Mesendoderm (in vitro differentiated cells): ENCODE measurements at regions not wholly inside any gene's neighbourhood (a gene's known extent, or its start where the extent isn't known, plus 50 kb on each side); places are given as distances from the start of the nearest gene placed in this dataset.

Source experiments
- DNase-seq: peaks from one replicate; pipeline ENCODE4 v3.0.0; 2013
- H2AK5ac ChIP-seq: 2 replicates; pipeline ENCODE4 v1.6.1; 2013; ENCODE audit warnings: low read length, inconsistent platforms
- H2BK120ac ChIP-seq: 2 replicates; pipeline ENCODE4 v1.6.1; 2013; ENCODE audit warnings: low read depth, mild to moderate bottlenecking, low read length, moderate library complexity, mixed read lengths
- H2BK15ac ChIP-seq: replicated peaks from 2 replicates; pipeline ENCODE4 v1.6.1; 2013; ENCODE audit warnings: low read depth, mild to moderate bottlenecking, moderate library complexity
- H2BK5ac ChIP-seq: 2 replicates; pipeline ENCODE4 v1.6.1; 2013; ENCODE audit warnings: low read length, inconsistent platforms
- H3K18ac ChIP-seq: 2 replicates; pipeline ENCODE4 v1.6.1; 2013; ENCODE audit warnings: mild to moderate bottlenecking, low read length, mixed read lengths
- H3K23ac ChIP-seq: one replicate; pipeline ENCODE4 v1.6.1; 2013; ENCODE audit warnings: low read length
- H3K27ac ChIP-seq: 2 replicates; pipeline ENCODE4 v1.5.1; 2013; ENCODE audit warnings: low read depth, mild to moderate bottlenecking, inconsistent platforms, low read length, moderate library complexity
- H3K27me3 ChIP-seq: 2 replicates; pipeline ENCODE4 v1.6.1; 2013; ENCODE audit warnings: low read length, control low read depth, mild to moderate bottlenecking, inconsistent platforms; ENCODE audit not compliant: insufficient read depth, poor library complexity
- H3K36me3 ChIP-seq: 2 replicates; pipeline ENCODE4 v1.6.1; 2013; ENCODE audit warnings: low read length, inconsistent platforms; ENCODE audit not compliant: control insufficient read depth, insufficient read depth
- H3K4ac ChIP-seq: one replicate; pipeline ENCODE4 v1.6.1; 2013; ENCODE audit warnings: low read depth, mild to moderate bottlenecking, low read length, moderate library complexity
- H3K4me1 ChIP-seq: 2 replicates; pipeline ENCODE4 v1.6.1; 2013; ENCODE audit warnings: low read depth, low read length, inconsistent platforms; ENCODE audit not compliant: control insufficient read depth
- H3K4me2 ChIP-seq: 2 replicates; pipeline ENCODE4 v1.6.1; 2013; ENCODE audit warnings: low read length
- H3K4me3 ChIP-seq: 2 replicates; pipeline ENCODE4 v1.5.1; 2013; ENCODE audit warnings: mild to moderate bottlenecking, low read length
- H3K56ac ChIP-seq: one replicate; pipeline ENCODE4 v1.6.1; 2013; ENCODE audit warnings: low read length
- H3K79me1 ChIP-seq: 2 replicates; pipeline ENCODE4 v1.6.1; 2013; ENCODE audit warnings: low read length, inconsistent platforms
- H3K79me2 ChIP-seq: 2 replicates; pipeline ENCODE4 v1.6.1; 2013; ENCODE audit warnings: mild to moderate bottlenecking, low read length; ENCODE audit not compliant: control insufficient read depth, insufficient read depth
- H3K9ac ChIP-seq: 2 replicates; pipeline ENCODE4 v1.6.1; 2013; ENCODE audit warnings: low read length, inconsistent platforms
- H4K5ac ChIP-seq: one replicate; pipeline ENCODE4 v1.6.1; 2013; ENCODE audit warnings: low read length
- H4K8ac ChIP-seq: one replicate; pipeline ENCODE4 v1.6.1; 2013; ENCODE audit warnings: low read depth, mild to moderate bottlenecking, control low read depth, low read length, moderate library complexity
- WGBS: extraction: QIAGEN DNeasy Blood & Tissue Kit; methylation state at CpG from one replicate; pipeline ENCODE4 v1.1.7; 2013; ENCODE audit warnings: low lambda C conversion rate, missing lambda C conversion rate; ENCODE audit not compliant: insufficient coverage; ENCODE audit errors: extremely low coverage; 5-methylcytosine and 5-hydroxymethylcytosine counted together

- DNase-seq = no peak
- no peak overlapping the region for H4K5ac ChIP-seq
- no peak overlapping the region for H2BK15ac ChIP-seq
- no CpG with 5 or more reads among the region's 1 CpG for WGBS
- no peaks in the 10 kb centered on the region for H3K36me3 ChIP-seq
- no peaks in the 10 kb centered on the region for H3K4me1 ChIP-seq
- H3K18ac ChIP-seq = no peak overlapping the region
- H3K27me3 ChIP-seq = no peaks in the 10 kb centered on the region
- no peak overlapping the region for H3K56ac ChIP-seq
- H3K27ac ChIP-seq = no peak overlapping the region
- H4K8ac ChIP-seq = no peak overlapping the region
- H3K4me3 ChIP-seq = no peak overlapping the region
- no peak overlapping the region for H2AK5ac ChIP-seq
- H2BK5ac ChIP-seq = no peak overlapping the region
- H2BK120ac ChIP-seq = no peak overlapping the region
- no peak overlapping the region for H3K4me2 ChIP-seq
- no peak overlapping the region for H3K9ac ChIP-seq
- no peak overlapping the region for H3K4ac ChIP-seq
- no peak overlapping the region for H3K23ac ChIP-seq
- no peaks in the 10 kb centered on the region for H3K79me1 ChIP-seq
- no peaks in the 10 kb centered on the region for H3K79me2 ChIP-seq
Observed at GRCh38 chr4:14054391-14054790, 426.9 kb upstream of the BOD1L1 start.

GRCh38 chr4:14059006-14059405 lies 431.5 kb upstream of the BOD1L1 start:
- no peaks in the 10 kb centered on the region for H3K79me2 ChIP-seq
- no peak overlapping the region for H2BK5ac ChIP-seq
- H3K56ac ChIP-seq = no peak overlapping the region
- no peak overlapping the region for H2BK120ac ChIP-seq
- H4K8ac ChIP-seq = no peak overlapping the region
- H4K5ac ChIP-seq = no peak overlapping the region
- H3K4me1 ChIP-seq = no peaks in the 10 kb centered on the region
- H3K4me2 ChIP-seq = no peak overlapping the region
- H2BK15ac ChIP-seq = no peak overlapping the region
- no peak overlapping the region for H3K27ac ChIP-seq
- no peaks in the 10 kb centered on the region for H3K27me3 ChIP-seq
- no peak overlapping the region for H3K9ac ChIP-seq
- no peaks in the 10 kb centered on the region for H3K79me1 ChIP-seq
- H3K4me3 ChIP-seq = no peak overlapping the region
- no peak overlapping the region for H3K23ac ChIP-seq
- H3K4ac ChIP-seq = no peak overlapping the region
- no peak overlapping the region for H2AK5ac ChIP-seq
- H3K36me3 ChIP-seq = no peaks in the 10 kb centered on the region
- no CpG with 5 or more reads among the region's 4 CpGs for WGBS
- no peak overlapping the region for H3K18ac ChIP-seq
- no peak for DNase-seq

- Histone ChIP-seq H4K5ac (no peak overlapping the region), H3K56ac (no peak overlapping the region), H2BK120ac (no peak overlapping the region), H3K27ac (no peak overlapping the region), H4K8ac (no peak overlapping the region), H3K79me2 (no peaks in the 10 kb centered on the region), H3K36me3 (no peaks in the 10 kb centered on the region), H2BK15ac (no peak overlapping the region), H3K23ac (no peak overlapping the region), H3K4ac (no peak overlapping the region), H2BK5ac (no peak overlapping the region), H3K4me3 (no peak overlapping the region), H3K18ac (no peak overlapping the region), H2AK5ac (no peak overlapping the region), H3K9ac (no peak overlapping the region), H3K4me1 (no peaks in the 10 kb centered on the region), H3K27me3 (no peaks in the 10 kb centered on the region), H3K79me1 (no peaks in the 10 kb centered on the region), H3K4me2 (no peak overlapping the region)
- no peak for DNase-seq
- no CpG with 5 or more reads among the region's 2 CpGs for WGBS
Observed at GRCh38 chr4:14064984-14065383, 437.5 kb upstream of the BOD1L1 start.

GRCh38 chr4:14065406-14065805 lies 437.9 kb upstream of the BOD1L1 start:
- no peak overlapping the region for H2BK15ac ChIP-seq
- no peak overlapping the region for H3K4me3 ChIP-seq
- no peak overlapping the region for H3K4ac ChIP-seq
- H2BK120ac ChIP-seq = no peak overlapping the region
- no peaks in the 10 kb centered on the region for H3K79me1 ChIP-seq
- H3K56ac ChIP-seq = no peak overlapping the region
- no peak for DNase-seq
- H3K18ac ChIP-seq = no peak overlapping the region
- H3K27ac ChIP-seq = no peak overlapping the region
- H3K79me2 ChIP-seq = no peaks in the 10 kb centered on the region
- no peak overlapping the region for H2BK5ac ChIP-seq
- no peak overlapping the region for H4K5ac ChIP-seq
- H3K4me1 ChIP-seq = no peaks in the 10 kb centered on the region
- WGBS = no CpG with 5 or more reads among the region's 5 CpGs
- H3K36me3 ChIP-seq = no peaks in the 10 kb centered on the region
- no peak overlapping the region for H2AK5ac ChIP-seq
- no peaks in the 10 kb centered on the region for H3K27me3 ChIP-seq
- H4K8ac ChIP-seq = no peak overlapping the region
- no peak overlapping the region for H3K4me2 ChIP-seq
- no peak overlapping the region for H3K9ac ChIP-seq
- no peak overlapping the region for H3K23ac ChIP-seq

GRCh38 chr4:14066979-14067378 lies 439.5 kb upstream of the BOD1L1 start:
- H3K79me2 ChIP-seq = no peaks in the 10 kb centered on the region
- DNase-seq = no peak
- no peak overlapping the region for H3K18ac ChIP-seq
- H3K4me1 ChIP-seq = no peaks in the 10 kb centered on the region
- no peak overlapping the region for H2BK15ac ChIP-seq
- H2AK5ac ChIP-seq = no peak overlapping the region
- no peak overlapping the region for H4K5ac ChIP-seq
- H3K36me3 ChIP-seq = no peaks in the 10 kb centered on the region
- H3K27ac ChIP-seq = no peak overlapping the region
- H3K4me2 ChIP-seq = no peak overlapping the region
- no peaks in the 10 kb centered on the region for H3K79me1 ChIP-seq
- no peak overlapping the region for H3K23ac ChIP-seq
- H2BK5ac ChIP-seq = no peak overlapping the region
- peaks cover 2% of the 10 kb centered on the region for H3K27me3 ChIP-seq
- no CpG with 5 or more reads among the region's 1 CpG for WGBS
- no peak overlapping the region for H4K8ac ChIP-seq
- no peak overlapping the region for H3K9ac ChIP-seq
- no peak overlapping the region for H3K4ac ChIP-seq
- H3K4me3 ChIP-seq = no peak overlapping the region
- no peak overlapping the region for H3K56ac ChIP-seq
- H2BK120ac ChIP-seq = no peak overlapping the region

GRCh38 chr4:14069886-14070285 lies 442.4 kb upstream of the BOD1L1 start:
- H2BK120ac ChIP-seq = no peak overlapping the region
- H3K23ac ChIP-seq = no peak overlapping the region
- H3K4me1 ChIP-seq = no peaks in the 10 kb centered on the region
- H3K4me3 ChIP-seq = no peak overlapping the region
- H3K79me2 ChIP-seq = no peaks in the 10 kb centered on the region
- H3K4me2 ChIP-seq = no peak overlapping the region
- no peak overlapping the region for H2BK15ac ChIP-seq
- WGBS = no CpG with 5 or more reads among the region's 4 CpGs
- no peak overlapping the region for H4K5ac ChIP-seq
- no peak overlapping the region for H4K8ac ChIP-seq
- H3K4ac ChIP-seq = no peak overlapping the region
- no peak overlapping the region for H2AK5ac ChIP-seq
- no peak overlapping the region for H3K56ac ChIP-seq
- H3K18ac ChIP-seq = no peak overlapping the region
- no peak overlapping the region for H3K9ac ChIP-seq
- no peaks in the 10 kb centered on the region for H3K79me1 ChIP-seq
- H3K27ac ChIP-seq = no peak overlapping the region
- H2BK5ac ChIP-seq = no peak overlapping the region
- no peak for DNase-seq
- H3K27me3 ChIP-seq = peaks cover 2% of the 10 kb centered on the region
- H3K36me3 ChIP-seq = no peaks in the 10 kb centered on the region
